Caco-2 (cell line): ENCODE measurements at regions not wholly inside any gene's neighbourhood (a gene's known extent, or its start where the extent isn't known, plus 50 kb on each side); places are given as distances from the start of the nearest gene placed in this dataset.

Experiments
- BruUV-seq: library from RNA; stranded (reverse); fragments of 400-500 nt; replicated peaks from 2 replicates; lab custom pipeline; 2021; lab: Mats Ljungman, UMichigan
- CTCF ChIA-PET: fragments of 300-600 bp; sonication (Branson Sonifier 250); formaldehyde crosslinking; loops from one replicate; lab custom pipeline; 2022; ENCODE audit warnings: antibody characterized with exemption; lab: Charles Lee
- POLR2A ChIA-PET: fragments of 300-600 bp; sonication (Branson Sonifier 250); formaldehyde crosslinking; loops from one replicate; lab custom pipeline; 2022; ENCODE audit warnings: antibody characterized with exemption; lab: Charles Lee
- DNase-seq, 2 experiments: peaks; one replicate each; pipeline versions ENCODE4 v3.0.0 to v3.0.0-alpha.2; 2020 to 2022
- H3K27me3 ChIP-seq: replicated peaks from 2 replicates; pipeline ENCODE4 v1.6.0; 2011; ENCODE audit warnings: low read length; ENCODE audit not compliant: control insufficient read depth, insufficient read depth
- H3K36me3 ChIP-seq: 2 replicates; pipeline ENCODE4 v1.5.1; 2011; ENCODE audit warnings: low read length; ENCODE audit not compliant: control insufficient read depth, insufficient read depth
- H3K4me1 ChIP-seq: fragments of 250-450 bp; sonication (Bioruptor Pico); 2 replicates; pipeline ENCODE4 v1.5.1; 2020; ENCODE audit warnings: mild to moderate bottlenecking
- H3K4me3 ChIP-seq: 2 replicates; pipeline ENCODE4 v1.5.1; 2011; ENCODE audit warnings: low read depth, mild to moderate bottlenecking, control low read depth, low read length
- H3K9me3 ChIP-seq: fragments of 250-450 bp; sonication (Bioruptor Pico); 2 replicates; pipeline ENCODE4 v1.5.1; 2020; ENCODE audit warnings: mild to moderate bottlenecking, moderate library complexity
- H3K27ac Mint-ChIP-seq: one replicate; pipeline ENCODE4 v1.8.0; 2022; ENCODE audit warnings: mixed read lengths; ENCODE audit not compliant: unreplicated experiment
- H3K27me3 Mint-ChIP-seq: one replicate; pipeline ENCODE4 v1.8.0; 2022; ENCODE audit warnings: mixed read lengths; ENCODE audit not compliant: insufficient read depth, unreplicated experiment
- H3K36me3 Mint-ChIP-seq: one replicate; pipeline ENCODE4 v1.8.0; 2022; ENCODE audit warnings: mild to moderate bottlenecking, mixed read lengths; ENCODE audit not compliant: insufficient read depth, unreplicated experiment
- H3K4me1 Mint-ChIP-seq: one replicate; pipeline ENCODE4 v1.8.0; 2022; ENCODE audit warnings: low read depth, mixed read lengths; ENCODE audit not compliant: unreplicated experiment
- H3K4me3 Mint-ChIP-seq: one replicate; pipeline ENCODE4 v1.8.0; 2022; ENCODE audit warnings: mild to moderate bottlenecking, moderate library complexity, mixed read lengths; ENCODE audit not compliant: unreplicated experiment
- H3K9me3 Mint-ChIP-seq: one replicate; pipeline ENCODE4 v1.8.0; 2022; ENCODE audit warnings: mixed read lengths; ENCODE audit not compliant: unreplicated experiment
- intact Hi-C: fragments of 100-400 bp; cut with micrococcal nuclease; formaldehyde crosslinking; loops from one replicate; pipeline ENCODE4 v1.10.0; 2022; ENCODE audit not compliant: unreplicated experiment
- TF ChIP-seq, protein P1 (sequence below), 2 experiments: fragments of 200-600 bp in 1 of 2; IDR thresholded peaks; 1 replicate in 1 of 2; 2 replicates in 1 of 2; pipeline versions ENCODE4 v1.5.1 to v1.8.0; 2011 to 2022; ENCODE audit warnings: antibody characterized with exemption in 1 of 2, control low read depth in 1 of 2, inconsistent platforms in 1 of 2, low read depth in 1 of 2, low read length in 1 of 2, mild to moderate bottlenecking in 1 of 2, moderate library complexity in 1 of 2; ENCODE audit not compliant: insufficient read depth in 1 of 2, severe bottlenecking in 1 of 2, unreplicated experiment in 1 of 2

DNA sequence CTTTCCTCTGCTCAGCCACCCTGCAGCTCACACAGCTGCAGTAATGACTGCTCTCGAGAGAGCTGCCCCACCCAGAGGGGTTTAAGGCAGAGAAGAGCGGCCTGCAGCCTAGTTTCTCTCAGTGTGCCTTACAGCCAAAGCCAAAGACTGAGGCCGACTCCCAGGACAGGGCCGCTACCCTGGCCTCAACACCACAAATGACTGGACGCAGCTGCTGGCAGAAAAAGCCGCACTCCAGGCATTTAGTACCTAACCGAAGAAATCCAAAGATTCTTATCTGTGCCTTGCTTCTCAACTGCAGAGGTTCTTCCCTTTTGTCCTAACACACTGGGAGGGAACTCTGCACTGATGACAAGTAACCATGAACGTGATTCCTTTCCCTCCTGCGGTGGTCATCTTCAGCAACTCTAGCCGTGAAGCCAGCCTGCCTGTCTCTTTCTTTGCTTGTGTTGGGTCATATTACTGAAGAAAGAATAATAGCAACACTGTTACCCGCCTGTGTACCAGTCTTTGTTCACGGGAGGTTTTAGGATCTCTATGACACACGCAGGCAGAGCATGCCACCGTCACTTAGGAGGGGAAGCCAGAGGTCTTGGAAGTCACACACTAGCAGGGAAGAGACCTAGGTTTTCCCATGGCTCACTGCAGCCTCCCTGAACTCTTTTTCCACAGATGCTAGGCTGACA is 202.7 kb downstream of the RHOU start:
- Histone ChIP-seq H3K9me3 (no peaks in the 10 kb centered on the region), H3K4me3 (no peak overlapping the region), H3K36me3 (no peaks in the 10 kb centered on the region), H3K4me1 (peaks cover 34% of the 10 kb centered on the region), H3K27me3 (no peaks in the 10 kb centered on the region)
- POLR2A ChIA-PET, result no interaction called here
- no peak for DNase-seq
- intact Hi-C loops, result no loop called here
- CTCF ChIA-PET, result no interaction called here
- no peak overlapping the region for H3K27ac Mint-ChIP-seq
- no TSS peak for BruUV-seq
- no peaks in the 10 kb centered on the region for H3K36me3 Mint-ChIP-seq
- peaks cover 42% of the 10 kb centered on the region for H3K4me1 Mint-ChIP-seq
- no peak overlapping the region for H3K4me3 Mint-ChIP-seq
- no peaks in the 10 kb centered on the region for H3K27me3 Mint-ChIP-seq
- TF ChIP-seq, protein P1, sequence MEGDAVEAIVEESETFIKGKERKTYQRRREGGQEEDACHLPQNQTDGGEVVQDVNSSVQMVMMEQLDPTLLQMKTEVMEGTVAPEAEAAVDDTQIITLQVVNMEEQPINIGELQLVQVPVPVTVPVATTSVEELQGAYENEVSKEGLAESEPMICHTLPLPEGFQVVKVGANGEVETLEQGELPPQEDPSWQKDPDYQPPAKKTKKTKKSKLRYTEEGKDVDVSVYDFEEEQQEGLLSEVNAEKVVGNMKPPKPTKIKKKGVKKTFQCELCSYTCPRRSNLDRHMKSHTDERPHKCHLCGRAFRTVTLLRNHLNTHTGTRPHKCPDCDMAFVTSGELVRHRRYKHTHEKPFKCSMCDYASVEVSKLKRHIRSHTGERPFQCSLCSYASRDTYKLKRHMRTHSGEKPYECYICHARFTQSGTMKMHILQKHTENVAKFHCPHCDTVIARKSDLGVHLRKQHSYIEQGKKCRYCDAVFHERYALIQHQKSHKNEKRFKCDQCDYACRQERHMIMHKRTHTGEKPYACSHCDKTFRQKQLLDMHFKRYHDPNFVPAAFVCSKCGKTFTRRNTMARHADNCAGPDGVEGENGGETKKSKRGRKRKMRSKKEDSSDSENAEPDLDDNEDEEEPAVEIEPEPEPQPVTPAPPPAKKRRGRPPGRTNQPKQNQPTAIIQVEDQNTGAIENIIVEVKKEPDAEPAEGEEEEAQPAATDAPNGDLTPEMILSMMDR (IDR thresholded peaks at IDR 0.05; ENCODE audit: insufficient read depth in 1 of 2, low read depth in 1 of 2, low read length in 1 of 2, severe bottlenecking in 1 of 2, unreplicated experiment in 1 of 2), result no peak
- H3K9me3 Mint-ChIP-seq, result no peaks in the 10 kb centered on the region

- intact Hi-C loops, result no loop called here
- Mint-ChIP-seq H3K27me3 (no peaks in the 10 kb centered on the region), H3K36me3 (no peaks in the 10 kb centered on the region), H3K27ac (no peak overlapping the region), H3K4me3 (no peak overlapping the region), H3K9me3 (no peaks in the 10 kb centered on the region), H3K4me1 (peaks cover 40% of the 10 kb centered on the region)
- BruUV-seq, result no TSS peak
- no peaks in the 10 kb centered on the region for H3K27me3 ChIP-seq
- ChIA-PET POLR2A (no interaction called here), CTCF (no interaction called here)
- H3K4me3 ChIP-seq, result no peak overlapping the region
- no peaks in the 10 kb centered on the region for H3K9me3 ChIP-seq
- no peaks in the 10 kb centered on the region for H3K36me3 ChIP-seq
- H3K4me1 ChIP-seq, result peaks cover 29% of the 10 kb centered on the region
- DNase-seq, result no peak
- TF ChIP-seq, protein P1 (IDR thresholded peaks at IDR 0.05; ENCODE audit: insufficient read depth in 1 of 2, low read depth in 1 of 2, low read length in 1 of 2, severe bottlenecking in 1 of 2, unreplicated experiment in 1 of 2), result no peak
Measured at GRCh38 chr1:228938537-228938901, 203.2 kb downstream of the RHOU start.

GRCh38 chr1:228939001-228939691 is 203.9 kb downstream of the RHOU start:
- no peak for DNase-seq
- no peak overlapping the region for H3K4me3 ChIP-seq
- H3K36me3 Mint-ChIP-seq, result no peaks in the 10 kb centered on the region
- H3K27me3 Mint-ChIP-seq, result no peaks in the 10 kb centered on the region
- intact Hi-C loops, result no loop called here
- H3K27me3 ChIP-seq, result no peaks in the 10 kb centered on the region
- H3K9me3 ChIP-seq, result no peaks in the 10 kb centered on the region
- peaks cover 35% of the 10 kb centered on the region for H3K4me1 Mint-ChIP-seq
- H3K4me3 Mint-ChIP-seq, result no peak overlapping the region
- ChIA-PET CTCF (interaction anchor here (0.6 kb wide), 1 partner anchor 24 kb away, joined by 3 read pairs; no protein-coding TSS in a partner anchor), POLR2A (no interaction called here)
- BruUV-seq, result no TSS peak
- peaks cover 23% of the 10 kb centered on the region for H3K4me1 ChIP-seq
- TF ChIP-seq, protein P1 (IDR thresholded peaks at IDR 0.05; ENCODE audit: insufficient read depth in 1 of 2, low read depth in 1 of 2, low read length in 1 of 2, severe bottlenecking in 1 of 2, unreplicated experiment in 1 of 2), result no peak
- H3K36me3 ChIP-seq, result no peaks in the 10 kb centered on the region
- peak overlapping the region; percentile 28 for H3K27ac Mint-ChIP-seq
- no peaks in the 10 kb centered on the region for H3K9me3 Mint-ChIP-seq
